SU-DHL-6 (cell line): ENCODE measurements at regions not wholly inside any gene's neighbourhood (a gene's known extent, or its start where the extent isn't known, plus 50 kb on each side); places are given as distances from the start of the nearest gene placed in this dataset.

Experiments
- EZH2phosphoT487 ChIP-seq: fragments of 200-600 bp; sonication (generic), shearing (Covaris generic); conservative IDR thresholded peaks from 2 replicates; pipeline ENCODE4 v1.6.1; 2018; ENCODE audit warnings: mild to moderate bottlenecking, antibody characterized with exemption, low read length, moderate library complexity, mixed read lengths
- TF ChIP-seq, protein P1 (sequence below): fragments of 200-600 bp; sonication (generic); IDR thresholded peaks from one replicate; pipeline ENCODE4 v1.5.1; 2017; ENCODE audit warnings: antibody characterized with exemption, mild to moderate bottlenecking, low read length, moderate library complexity; ENCODE audit not compliant: insufficient read depth, poor library complexity, severe bottlenecking

DNA sequence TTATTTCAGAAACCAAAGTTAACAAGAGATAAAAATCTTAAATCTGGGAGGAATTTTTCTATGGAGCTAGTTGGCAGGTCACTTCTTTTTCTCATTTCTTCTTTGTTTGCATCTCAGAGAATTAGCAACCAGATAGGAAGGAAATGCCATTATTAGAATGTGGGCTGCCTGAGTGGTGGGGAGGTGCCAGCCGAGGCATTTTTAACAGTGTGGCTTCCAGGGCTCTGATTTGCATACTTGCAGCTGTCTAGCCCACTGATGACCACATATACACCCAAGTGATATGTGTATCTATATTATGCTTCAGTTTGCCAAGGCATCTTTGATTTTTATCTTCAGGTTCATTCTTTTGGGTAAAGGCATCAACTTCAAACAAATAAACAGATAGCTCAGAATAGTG is 206.7 kb downstream of the CLIC5 start:
- TF ChIP-seq, protein P1, sequence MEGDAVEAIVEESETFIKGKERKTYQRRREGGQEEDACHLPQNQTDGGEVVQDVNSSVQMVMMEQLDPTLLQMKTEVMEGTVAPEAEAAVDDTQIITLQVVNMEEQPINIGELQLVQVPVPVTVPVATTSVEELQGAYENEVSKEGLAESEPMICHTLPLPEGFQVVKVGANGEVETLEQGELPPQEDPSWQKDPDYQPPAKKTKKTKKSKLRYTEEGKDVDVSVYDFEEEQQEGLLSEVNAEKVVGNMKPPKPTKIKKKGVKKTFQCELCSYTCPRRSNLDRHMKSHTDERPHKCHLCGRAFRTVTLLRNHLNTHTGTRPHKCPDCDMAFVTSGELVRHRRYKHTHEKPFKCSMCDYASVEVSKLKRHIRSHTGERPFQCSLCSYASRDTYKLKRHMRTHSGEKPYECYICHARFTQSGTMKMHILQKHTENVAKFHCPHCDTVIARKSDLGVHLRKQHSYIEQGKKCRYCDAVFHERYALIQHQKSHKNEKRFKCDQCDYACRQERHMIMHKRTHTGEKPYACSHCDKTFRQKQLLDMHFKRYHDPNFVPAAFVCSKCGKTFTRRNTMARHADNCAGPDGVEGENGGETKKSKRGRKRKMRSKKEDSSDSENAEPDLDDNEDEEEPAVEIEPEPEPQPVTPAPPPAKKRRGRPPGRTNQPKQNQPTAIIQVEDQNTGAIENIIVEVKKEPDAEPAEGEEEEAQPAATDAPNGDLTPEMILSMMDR, result no peak
- no peak for TF ChIP-seq EZH2phosphoT487
